Skeletal muscle satellite cell (primary cell): ENCODE measurements at regions not wholly inside any gene's neighbourhood (a gene's known extent, or its start where the extent isn't known, plus 50 kb on each side); places are given as distances from the start of the nearest gene placed in this dataset.
"Not testable (repeated sequence)": the region's sequence is repeated elsewhere in the genome, so short reads cannot be mapped to it uniquely, and the experiment has no call there.

Source experiments
- H3K27me3 ChIP-seq: 2 replicates; pipeline ENCODE4 v1.7.0; 2013; ENCODE audit warnings: low read length; ENCODE audit not compliant: control insufficient read depth, insufficient read depth
- H3K36me3 ChIP-seq: 2 replicates; pipeline ENCODE4 v1.7.0; 2013; ENCODE audit warnings: mild to moderate bottlenecking, control low read depth, low read length; ENCODE audit not compliant: insufficient read depth
- H3K4me1 ChIP-seq: 2 replicates; pipeline ENCODE4 v1.7.0; 2013; ENCODE audit warnings: low read length; ENCODE audit not compliant: control insufficient read depth, insufficient read depth
- H3K4me2 ChIP-seq: 2 replicates; pipeline ENCODE4 v1.7.0; 2013; ENCODE audit warnings: mild to moderate bottlenecking, low read length
- H3K4me3 ChIP-seq: 2 replicates; pipeline ENCODE4 v1.7.0; 2013; ENCODE audit warnings: low read length
- H3K9ac ChIP-seq: 2 replicates; pipeline ENCODE4 v1.7.0; 2013; ENCODE audit warnings: mild to moderate bottlenecking, low read depth, low read length, moderate library complexity
- H3K9me3 ChIP-seq: replicated peaks from 2 replicates; pipeline ENCODE4 v1.7.0; 2013; ENCODE audit warnings: mild to moderate bottlenecking, control low read depth, low read length

DNA sequence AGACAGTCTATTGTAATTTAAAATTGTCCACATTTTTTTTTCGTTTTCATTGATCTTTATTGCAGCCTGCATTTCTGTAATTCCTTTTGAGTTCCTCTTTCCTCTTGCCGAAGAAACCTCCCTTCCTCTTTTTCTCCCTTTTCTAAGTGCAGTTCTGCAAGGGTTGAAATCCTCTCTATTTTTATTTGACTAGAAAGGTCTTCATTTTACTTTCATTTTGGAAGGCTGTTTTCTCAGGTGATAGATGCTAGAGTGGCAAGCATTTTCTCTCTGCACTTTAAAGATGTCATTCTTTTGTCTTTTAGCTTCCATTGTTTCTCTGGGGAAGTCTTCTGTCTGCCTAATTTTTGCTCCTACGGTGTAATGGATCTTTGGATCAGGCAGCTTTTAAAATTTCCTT lies 248.5 kb downstream of the SMARCA2 start:
- no peak overlapping the region for H3K9ac ChIP-seq
- H3K9me3 ChIP-seq = no peaks in the 10 kb centered on the region
- no peak overlapping the region for H3K4me3 ChIP-seq
- H3K36me3 ChIP-seq = no peaks in the 10 kb centered on the region
- no peak overlapping the region for H3K4me2 ChIP-seq
- peaks cover 11% of the 10 kb centered on the region for H3K4me1 ChIP-seq
- peaks cover 3% of the 10 kb centered on the region for H3K27me3 ChIP-seq

- Histone ChIP-seq H3K4me3 (no peak overlapping the region), H3K27me3 (peaks cover 3% of the 10 kb centered on the region), H3K9me3 (no peaks in the 10 kb centered on the region), H3K4me1 (peaks cover 11% of the 10 kb centered on the region), H3K9ac (no peak overlapping the region), H3K36me3 (no peaks in the 10 kb centered on the region), H3K4me2 (no peak overlapping the region)
Measured at GRCh38 chr9:2264081-2264480, 248.9 kb downstream of the SMARCA2 start.

DNA sequence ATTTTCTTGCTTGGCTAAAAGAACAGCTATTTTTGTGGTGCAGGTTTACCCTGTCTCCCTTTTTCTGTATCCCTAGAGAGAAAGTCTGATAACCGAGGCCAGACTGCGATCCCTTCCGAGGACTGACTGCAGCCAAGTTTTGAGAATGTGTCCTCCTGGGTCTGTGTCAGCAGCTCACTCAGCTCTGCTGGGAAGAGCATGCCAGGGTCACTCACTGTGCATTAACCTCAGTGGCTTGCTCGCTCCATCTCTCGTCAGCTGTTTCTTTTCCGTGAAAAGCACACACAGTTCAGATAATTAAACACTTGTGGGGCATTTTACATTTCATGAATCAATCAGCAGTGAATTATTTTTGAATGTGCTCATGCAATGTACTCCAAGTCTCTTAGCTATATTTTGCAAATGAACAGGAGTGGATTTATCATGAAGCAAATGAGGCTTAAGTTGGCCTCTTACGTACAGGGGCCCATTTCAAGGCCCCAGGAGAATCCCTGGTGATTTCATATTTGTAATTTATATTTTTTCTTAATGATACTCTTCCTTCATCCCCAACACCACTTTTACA lies 252.1 kb downstream of the SMARCA2 start:
- H3K36me3 ChIP-seq = no peaks in the 10 kb centered on the region
- no peaks in the 10 kb centered on the region for H3K9me3 ChIP-seq
- peak overlapping the region; percentile 23 for H3K4me2 ChIP-seq
- peaks cover 3% of the 10 kb centered on the region for H3K27me3 ChIP-seq
- H3K4me3 ChIP-seq = no peak overlapping the region
- no peaks in the 10 kb centered on the region for H3K4me1 ChIP-seq
- H3K9ac ChIP-seq = no peak overlapping the region

DNA sequence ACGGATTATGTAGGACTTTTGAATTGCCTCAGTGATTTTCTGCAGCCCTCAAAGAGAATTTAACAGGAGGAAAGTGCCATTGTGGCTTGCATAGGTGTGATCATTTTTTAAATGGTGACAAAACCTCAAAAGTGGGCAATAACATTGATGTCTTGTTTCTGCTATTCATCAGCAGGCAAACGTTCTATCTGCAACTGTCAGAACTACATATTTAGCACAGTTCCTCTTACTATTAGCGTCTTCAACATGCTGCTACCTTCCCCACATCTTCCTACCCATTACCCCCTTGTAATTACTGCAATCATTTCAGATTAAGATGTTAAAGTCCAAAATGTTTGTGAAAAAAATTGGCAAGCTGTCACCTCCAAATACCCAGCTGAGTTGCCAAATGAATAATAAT lies 254.6 kb downstream of the SMARCA2 start:
- H3K36me3 ChIP-seq = no peaks in the 10 kb centered on the region
- H3K4me2 ChIP-seq = no peak overlapping the region
- peaks cover 12% of the 10 kb centered on the region for H3K27me3 ChIP-seq
- H3K4me1 ChIP-seq = no peaks in the 10 kb centered on the region
- H3K4me3 ChIP-seq = no peak overlapping the region
- H3K9ac ChIP-seq = no peak overlapping the region
- no peaks in the 10 kb centered on the region for H3K9me3 ChIP-seq

DNA sequence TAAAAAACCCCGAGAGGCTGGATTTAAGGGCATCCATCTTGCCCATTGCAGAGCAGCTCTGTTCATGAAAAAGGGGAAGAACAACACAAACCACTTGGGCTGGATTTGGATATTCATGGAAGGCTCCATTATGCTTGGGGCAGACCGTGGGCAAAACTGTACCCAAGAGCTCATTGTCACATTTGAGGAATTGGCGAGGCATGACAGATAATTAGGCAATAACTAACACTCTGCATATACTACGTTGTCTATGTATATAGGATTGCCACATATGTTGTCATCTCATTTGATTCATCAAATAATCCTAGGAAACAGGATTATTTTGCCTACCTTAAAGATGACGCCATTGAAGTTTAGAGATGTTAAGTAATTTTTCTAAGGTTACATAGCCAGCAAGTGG lies 255.4 kb downstream of the SMARCA2 start:
- Histone ChIP-seq H3K36me3 (no peaks in the 10 kb centered on the region), H3K4me3 (no peak overlapping the region), H3K27me3 (peaks cover 16% of the 10 kb centered on the region), H3K9ac (no peak overlapping the region), H3K4me1 (no peaks in the 10 kb centered on the region), H3K9me3 (no peaks in the 10 kb centered on the region), H3K4me2 (no peak overlapping the region)

DNA sequence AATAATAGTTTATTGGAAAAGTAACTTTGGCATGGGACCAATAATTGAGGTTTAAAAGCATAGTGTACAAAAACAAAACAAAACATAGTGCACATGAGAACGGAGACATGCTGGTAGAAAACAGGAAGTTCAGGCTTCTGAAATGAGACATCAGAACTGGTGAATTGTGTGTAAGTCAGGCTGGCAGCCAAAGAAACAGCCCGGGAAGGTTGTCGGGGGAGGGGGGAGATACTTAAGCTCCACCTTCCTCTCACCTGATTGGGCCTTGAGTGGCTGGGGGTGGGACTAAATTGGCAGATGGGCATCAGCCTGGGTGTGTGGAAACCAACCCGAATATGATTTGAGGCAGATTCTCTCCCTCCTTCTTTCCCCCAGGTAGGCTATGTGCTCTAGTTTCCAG lies 256.3 kb downstream of the SMARCA2 start:
- H3K27me3 ChIP-seq = peaks cover 16% of the 10 kb centered on the region
- H3K9ac ChIP-seq = no peak overlapping the region
- H3K4me1 ChIP-seq = no peaks in the 10 kb centered on the region
- H3K9me3 ChIP-seq = no peaks in the 10 kb centered on the region
- no peaks in the 10 kb centered on the region for H3K36me3 ChIP-seq
- no peak overlapping the region for H3K4me3 ChIP-seq
- no peak overlapping the region for H3K4me2 ChIP-seq

GRCh38 chr9:2274762-2275161 lies 259.6 kb downstream of the SMARCA2 start:
- Histone ChIP-seq H3K9ac (no peak overlapping the region), H3K9me3 (no peaks in the 10 kb centered on the region), H3K4me2 (no peak overlapping the region), H3K4me1 (no peaks in the 10 kb centered on the region), H3K4me3 (no peak overlapping the region), H3K27me3 (peaks cover 13% of the 10 kb centered on the region), H3K36me3 (no peaks in the 10 kb centered on the region)

DNA sequence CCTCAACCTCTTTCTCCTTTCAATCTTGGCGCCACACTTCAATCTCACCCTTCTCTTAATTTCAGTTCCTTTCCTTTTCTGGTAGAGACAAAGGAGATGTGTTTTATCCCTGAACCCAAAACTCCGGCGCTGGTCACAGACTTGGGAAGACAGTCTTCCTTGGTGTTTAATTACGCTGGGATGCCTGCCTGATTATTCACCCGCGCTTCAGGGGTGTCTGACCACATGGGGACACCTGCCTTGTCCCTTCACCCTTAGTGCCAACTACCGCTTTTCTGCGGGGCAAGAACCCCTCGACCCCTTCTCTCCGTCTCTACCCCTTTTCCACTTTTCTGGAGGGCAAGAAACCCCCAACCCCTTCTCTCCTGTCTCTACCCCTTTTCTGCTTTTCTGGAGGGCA lies 261.1 kb downstream of the SMARCA2 start:
- Histone ChIP-seq H3K9me3 (no peaks in the 10 kb centered on the region), H3K27me3 (peaks cover 13% of the 10 kb centered on the region), H3K9ac (no peak overlapping the region), H3K4me3 (no peak overlapping the region), H3K4me1 (no peaks in the 10 kb centered on the region), H3K4me2 (no peak overlapping the region), H3K36me3 (no peaks in the 10 kb centered on the region)

- not testable (repeated sequence) for H3K4me3 ChIP-seq, H3K36me3 ChIP-seq, H3K9ac ChIP-seq, H3K9me3 ChIP-seq, H3K4me2 ChIP-seq, H3K4me1 ChIP-seq
- peaks cover 13% of the 10 kb centered on the region for H3K27me3 ChIP-seq
Measured at GRCh38 chr9:2277133-2277532, 262.0 kb downstream of the SMARCA2 start.

GRCh38 chr9:2277644-2278043 lies 262.5 kb downstream of the SMARCA2 start:
- not testable (repeated sequence) for H3K4me1 ChIP-seq, H3K9ac ChIP-seq, H3K9me3 ChIP-seq, H3K4me2 ChIP-seq, H3K4me3 ChIP-seq, H3K36me3 ChIP-seq
- H3K27me3 ChIP-seq = peaks cover 13% of the 10 kb centered on the region

GRCh38 chr9:2279138-2279537 lies 264.0 kb downstream of the SMARCA2 start:
- not testable (repeated sequence) for H3K27me3 ChIP-seq, H3K36me3 ChIP-seq

GRCh38 chr9:2281031-2281802 lies 266.1 kb downstream of the SMARCA2 start:
- H3K4me2 ChIP-seq = no peak overlapping the region
- H3K36me3 ChIP-seq = no peaks in the 10 kb centered on the region
- no peaks in the 10 kb centered on the region for H3K9me3 ChIP-seq
- no peaks in the 10 kb centered on the region for H3K4me1 ChIP-seq
- no peak overlapping the region for H3K4me3 ChIP-seq
- H3K27me3 ChIP-seq = no peaks in the 10 kb centered on the region
- H3K9ac ChIP-seq = no peak overlapping the region

More at GRCh38 chr9:2279138-2279537, 264.0 kb downstream of the SMARCA2 start:
- H3K9me3 ChIP-seq, H3K9ac ChIP-seq, H3K4me2 ChIP-seq, H3K4me1 ChIP-seq, H3K4me3 ChIP-seq: not testable (repeated sequence)
